ENCODE measurements at regions not wholly inside any gene's neighbourhood (a gene's known extent, or its start where the extent isn't known, plus 50 kb on each side); places are given as distances from the start of the nearest gene placed in this dataset.

DNA sequence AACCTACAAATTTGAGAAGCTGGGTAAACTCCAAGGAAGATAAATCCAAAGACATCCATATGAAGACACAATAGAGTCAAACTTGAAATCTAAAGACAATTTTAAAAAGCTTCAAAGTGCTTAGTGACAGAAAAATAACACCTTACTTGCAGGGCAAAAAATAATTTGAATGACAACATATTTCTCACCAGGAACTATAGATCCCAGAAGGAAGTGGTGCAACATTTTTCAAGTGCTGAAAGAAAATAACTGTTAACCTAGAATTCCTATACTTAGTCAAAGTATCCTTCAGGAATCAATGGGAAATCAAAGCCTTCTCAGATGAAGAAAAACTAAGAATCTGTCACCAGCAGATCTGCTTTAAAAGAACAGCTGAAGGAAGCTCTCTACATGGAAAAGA, 184.4 kb downstream of the HLX start:
- intact Hi-C loops (cut with micrococcal nuclease): no loop called here
- H3K27ac Mint-ChIP-seq: no peak overlapping the region
- H3K27me3 Mint-ChIP-seq: peaks cover 3 to 5% of the 10 kb centered on the region in 2 donors
- H3K9me3 Mint-ChIP-seq: peaks cover 0 to 5% (median 0%) of the 10 kb centered on the region in 8 donors
- no peaks in the 10 kb centered on the region for H3K36me3 Mint-ChIP-seq
- DNase-seq: no peak
- H3K27me3 ChIP-seq (ENCODE audit: insufficient read depth, low read length): no peaks in the 10 kb centered on the region
- no peak overlapping the region for H3K4me3 ChIP-seq (ENCODE audit: low read length in 2 of 2)
- H3K36me3 ChIP-seq (ENCODE audit: insufficient read depth, low read length): no peaks in the 10 kb centered on the region
- H3K27ac ChIP-seq (ENCODE audit: low read depth, low read length): no peak overlapping the region
- H3K4me1 ChIP-seq (ENCODE audit: insufficient read depth, low read length): no peaks in the 10 kb centered on the region
- H3K4me1 Mint-ChIP-seq: no peaks in the 10 kb centered on the region
- no peaks in the 10 kb centered on the region for H3K9me3 ChIP-seq (ENCODE audit: control insufficient read depth in 1 of 2, low read length in 2 of 2)
- POLR2A ChIA-PET (ENCODE audit: partially characterized antibody): no interaction called here
- CTCF ChIA-PET (ENCODE audit: partially characterized antibody): no interaction called here
- H3K4me3 Mint-ChIP-seq: no peak overlapping the region

DNA sequence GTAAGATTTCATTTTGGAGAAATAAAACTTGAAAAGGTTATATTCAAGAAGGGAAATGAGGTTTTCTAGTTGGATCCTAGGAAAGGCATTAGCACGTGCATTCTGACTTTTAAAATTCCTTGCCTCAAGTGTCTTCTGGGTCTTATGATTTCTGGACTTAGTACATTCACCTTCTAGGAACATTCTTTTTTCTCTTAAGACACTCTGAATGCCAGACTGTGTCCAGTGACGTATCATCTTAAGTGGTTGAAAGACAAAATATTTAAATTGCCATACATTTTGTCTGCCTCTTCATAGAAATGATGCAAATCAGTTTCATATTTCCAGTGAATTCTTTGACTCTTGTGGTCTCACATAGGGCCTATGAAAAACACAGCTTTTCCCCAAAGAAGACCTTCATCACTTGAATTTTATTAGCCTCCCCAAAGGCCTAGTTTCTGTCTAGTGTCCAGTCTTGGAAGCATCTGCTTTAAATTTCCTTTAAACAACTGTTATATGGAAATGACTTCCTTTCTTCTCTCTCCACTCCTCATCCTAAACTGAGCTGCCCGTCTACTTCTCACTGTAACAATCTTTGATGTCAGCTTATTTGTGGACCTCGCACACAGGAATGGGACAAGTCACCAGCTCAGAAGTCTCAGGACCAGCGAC, 187.2 kb downstream of the HLX start:
- no peak overlapping the region for H3K4me3 Mint-ChIP-seq
- no peaks in the 10 kb centered on the region for H3K36me3 Mint-ChIP-seq
- Histone ChIP-seq H3K27me3 (ENCODE audit: insufficient read depth, low read length) (no peaks in the 10 kb centered on the region), H3K4me1 (ENCODE audit: insufficient read depth, low read length) (no peaks in the 10 kb centered on the region), H3K4me3 (ENCODE audit: low read length in 2 of 2) (no peak overlapping the region), H3K36me3 (ENCODE audit: insufficient read depth, low read length) (no peaks in the 10 kb centered on the region), H3K9me3 (ENCODE audit: control insufficient read depth in 1 of 2, low read length in 2 of 2) (no peaks in the 10 kb centered on the region), H3K27ac (ENCODE audit: low read depth, low read length) (no peak overlapping the region)
- POLR2A ChIA-PET (ENCODE audit: partially characterized antibody): no interaction called here
- no peak overlapping the region for H3K27ac Mint-ChIP-seq
- intact Hi-C loops (cut with micrococcal nuclease): no loop called here
- peaks cover 3 to 5% of the 10 kb centered on the region in 2 donors for H3K27me3 Mint-ChIP-seq
- DNase-seq: no peak
- CTCF ChIA-PET (ENCODE audit: partially characterized antibody): no interaction called here
- peaks cover 0 to 5% (median 0%) of the 10 kb centered on the region in 8 donors for H3K9me3 Mint-ChIP-seq
- no peaks in the 10 kb centered on the region for H3K4me1 Mint-ChIP-seq

DNA sequence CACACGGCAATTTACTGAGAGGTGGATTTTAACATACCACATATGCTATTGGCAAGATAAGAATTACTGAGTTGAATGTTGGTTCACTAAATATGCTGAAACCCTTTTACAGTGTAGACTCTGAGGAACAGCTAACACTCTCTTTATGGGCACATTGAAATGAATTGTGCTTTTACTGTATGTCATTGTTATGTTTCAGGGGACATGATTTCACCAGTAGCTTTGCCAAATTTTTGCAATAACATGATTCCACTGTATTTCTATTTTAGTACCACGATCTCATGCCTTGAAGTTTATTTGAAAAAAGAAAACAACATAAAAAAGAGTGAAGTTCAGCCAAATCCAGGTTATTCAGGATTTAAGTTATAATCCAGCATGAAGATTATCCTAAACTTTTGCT, 188.5 kb downstream of the HLX start:
- no peak overlapping the region for H3K4me3 ChIP-seq (ENCODE audit: low read length in 2 of 2)
- Mint-ChIP-seq H3K36me3 (no peaks in the 10 kb centered on the region), H3K27me3 (peaks cover 2 to 3% of the 10 kb centered on the region in 2 donors), H3K9me3 (peaks cover 0 to 5% (median 0%) of the 10 kb centered on the region in 8 donors), H3K4me1 (no peaks in the 10 kb centered on the region), H3K4me3 (no peak overlapping the region), H3K27ac (no peak overlapping the region)
- no peaks in the 10 kb centered on the region for H3K4me1 ChIP-seq (ENCODE audit: insufficient read depth, low read length)
- no peak overlapping the region for H3K27ac ChIP-seq (ENCODE audit: low read depth, low read length)
- H3K27me3 ChIP-seq (ENCODE audit: insufficient read depth, low read length): no peaks in the 10 kb centered on the region
- CTCF ChIA-PET (ENCODE audit: partially characterized antibody): no interaction called here
- DNase-seq: no peak
- H3K36me3 ChIP-seq (ENCODE audit: insufficient read depth, low read length): no peaks in the 10 kb centered on the region
- no peaks in the 10 kb centered on the region for H3K9me3 ChIP-seq (ENCODE audit: control insufficient read depth in 1 of 2, low read length in 2 of 2)
- intact Hi-C loops (cut with micrococcal nuclease): no loop called here
- POLR2A ChIA-PET (ENCODE audit: partially characterized antibody): no interaction called here

DNA sequence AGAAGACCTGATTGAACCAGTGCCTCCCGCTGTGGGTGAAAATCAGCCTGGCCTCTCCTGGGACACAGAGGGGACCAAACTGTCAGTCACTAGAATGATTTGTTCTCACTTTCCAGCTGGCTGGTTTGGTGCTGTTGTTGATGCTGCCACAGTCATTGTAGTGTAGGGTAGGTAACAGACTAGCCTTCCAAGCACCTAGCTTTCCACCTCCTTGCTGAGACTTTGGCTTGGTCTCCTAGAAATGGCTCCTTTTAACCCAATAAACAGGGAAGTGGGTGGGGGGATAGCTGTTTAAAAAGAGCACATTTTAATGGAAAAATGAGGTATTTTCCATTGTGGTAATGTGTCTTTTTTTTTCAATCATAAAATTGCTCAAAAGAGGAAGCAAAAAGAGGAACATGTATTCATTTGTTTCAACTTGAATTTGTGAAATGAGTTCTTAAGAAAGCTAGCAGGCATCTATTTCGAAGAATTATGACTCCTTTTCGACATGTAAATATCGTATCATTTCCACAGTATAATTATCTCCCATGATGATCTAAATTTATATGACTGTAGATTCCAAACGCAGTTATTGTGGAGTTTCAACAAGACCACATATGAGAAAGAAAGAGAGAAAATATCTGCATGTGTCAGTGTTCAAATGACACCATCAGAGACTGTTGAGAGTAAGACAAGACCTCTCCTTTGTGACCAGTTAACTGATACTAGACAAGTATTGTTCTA, 190.1 kb downstream of the HLX start:
- H3K36me3 ChIP-seq (ENCODE audit: insufficient read depth, low read length): no peaks in the 10 kb centered on the region
- intact Hi-C loops (cut with micrococcal nuclease): no loop called here
- Mint-ChIP-seq H3K4me3 (no peak overlapping the region), H3K9me3 (peaks cover 0 to 2% (median 0%) of the 10 kb centered on the region in 8 donors), H3K36me3 (no peaks in the 10 kb centered on the region), H3K27ac (no peak overlapping the region), H3K27me3 (peaks cover 0 to 3% of the 10 kb centered on the region in 2 donors), H3K4me1 (no peaks in the 10 kb centered on the region)
- no peaks in the 10 kb centered on the region for H3K27me3 ChIP-seq (ENCODE audit: insufficient read depth, low read length)
- H3K4me3 ChIP-seq (ENCODE audit: low read length in 2 of 2): no peak overlapping the region
- no peak overlapping the region for H3K27ac ChIP-seq (ENCODE audit: low read depth, low read length)
- no peaks in the 10 kb centered on the region for H3K4me1 ChIP-seq (ENCODE audit: insufficient read depth, low read length)
- ChIA-PET POLR2A (ENCODE audit: partially characterized antibody) (no interaction called here), CTCF (ENCODE audit: partially characterized antibody) (no interaction called here)
- no peak for DNase-seq
- no peaks in the 10 kb centered on the region for H3K9me3 ChIP-seq (ENCODE audit: control insufficient read depth in 1 of 2, low read length in 2 of 2)

DNA sequence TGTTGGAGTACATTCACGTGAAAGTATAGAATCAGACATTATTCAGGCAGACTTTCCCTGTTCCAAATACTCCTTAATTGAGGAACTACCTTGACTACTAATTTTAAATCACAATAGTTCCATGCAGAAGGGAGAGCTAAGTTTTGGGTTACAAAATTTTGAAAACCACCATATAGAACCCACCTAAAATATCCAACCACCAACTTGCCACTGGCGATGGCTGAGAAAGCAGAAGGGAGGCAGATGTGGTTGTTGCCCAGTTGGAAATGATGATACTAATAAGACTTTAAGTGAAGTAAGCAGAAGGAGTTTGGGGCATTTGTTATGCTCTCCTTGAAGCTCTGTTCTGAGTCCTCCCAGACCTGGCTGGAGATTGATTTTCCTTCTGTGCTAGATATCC, 190.7 kb downstream of the HLX start:
- peaks cover 0 to 2% of the 10 kb centered on the region in 2 donors for H3K27me3 Mint-ChIP-seq
- Histone ChIP-seq H3K27ac (ENCODE audit: low read depth, low read length) (no peak overlapping the region), H3K4me1 (ENCODE audit: insufficient read depth, low read length) (no peaks in the 10 kb centered on the region), H3K36me3 (ENCODE audit: insufficient read depth, low read length) (no peaks in the 10 kb centered on the region), H3K27me3 (ENCODE audit: insufficient read depth, low read length) (no peaks in the 10 kb centered on the region), H3K4me3 (ENCODE audit: low read length in 2 of 2) (no peak overlapping the region), H3K9me3 (ENCODE audit: control insufficient read depth in 1 of 2, low read length in 2 of 2) (no peaks in the 10 kb centered on the region)
- no peaks in the 10 kb centered on the region for H3K4me1 Mint-ChIP-seq
- intact Hi-C loops (cut with micrococcal nuclease): no loop called here
- POLR2A ChIA-PET (ENCODE audit: partially characterized antibody): no interaction called here
- DNase-seq: no peak
- CTCF ChIA-PET (ENCODE audit: partially characterized antibody): no interaction called here
- H3K9me3 Mint-ChIP-seq: peaks cover 0 to 2% (median 0%) of the 10 kb centered on the region in 8 donors
- no peaks in the 10 kb centered on the region for H3K36me3 Mint-ChIP-seq
- no peak overlapping the region for H3K4me3 Mint-ChIP-seq
- no peak overlapping the region for H3K27ac Mint-ChIP-seq

DNA sequence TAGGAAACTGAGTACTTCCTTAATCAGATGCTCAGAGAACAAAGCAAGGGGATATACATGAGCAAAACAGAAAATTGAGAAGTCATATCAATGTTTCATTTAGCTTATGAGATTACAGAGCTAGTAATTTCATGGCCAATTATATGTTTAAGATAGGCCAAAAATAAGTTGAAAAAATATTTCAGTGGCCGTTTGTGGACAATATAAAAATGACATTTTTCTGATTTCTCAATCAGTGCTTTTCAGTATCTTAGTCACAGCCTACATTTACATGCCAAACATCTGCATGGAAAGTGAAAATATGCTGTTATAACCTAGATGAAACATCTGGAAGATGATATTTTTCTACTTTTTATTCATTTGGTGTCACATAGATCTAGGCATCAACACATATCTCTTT, 192.5 kb downstream of the HLX start:
- no peak overlapping the region for H3K4me3 ChIP-seq (ENCODE audit: low read length in 2 of 2)
- no peaks in the 10 kb centered on the region for H3K36me3 ChIP-seq (ENCODE audit: insufficient read depth, low read length)
- Mint-ChIP-seq H3K4me3 (no peak overlapping the region), H3K36me3 (no peaks in the 10 kb centered on the region), H3K27me3 (no peaks in the 10 kb centered on the region), H3K27ac (no peak overlapping the region), H3K9me3 (peaks cover 0 to 2% (median 0%) of the 10 kb centered on the region in 8 donors), H3K4me1 (no peaks in the 10 kb centered on the region)
- CTCF ChIA-PET (ENCODE audit: partially characterized antibody): interaction anchor here (1.2 kb wide), 1 partner anchor 12 kb away, joined by 3 read pairs; no protein-coding TSS in a partner anchor
- no peak overlapping the region for H3K27ac ChIP-seq (ENCODE audit: low read depth, low read length)
- intact Hi-C loops (cut with micrococcal nuclease): no loop called here
- POLR2A ChIA-PET (ENCODE audit: partially characterized antibody): no interaction called here
- H3K27me3 ChIP-seq (ENCODE audit: insufficient read depth, low read length): no peaks in the 10 kb centered on the region
- H3K4me1 ChIP-seq (ENCODE audit: insufficient read depth, low read length): no peaks in the 10 kb centered on the region
- DNase-seq: no peak
- H3K9me3 ChIP-seq (ENCODE audit: control insufficient read depth in 1 of 2, low read length in 2 of 2): no peaks in the 10 kb centered on the region

DNA sequence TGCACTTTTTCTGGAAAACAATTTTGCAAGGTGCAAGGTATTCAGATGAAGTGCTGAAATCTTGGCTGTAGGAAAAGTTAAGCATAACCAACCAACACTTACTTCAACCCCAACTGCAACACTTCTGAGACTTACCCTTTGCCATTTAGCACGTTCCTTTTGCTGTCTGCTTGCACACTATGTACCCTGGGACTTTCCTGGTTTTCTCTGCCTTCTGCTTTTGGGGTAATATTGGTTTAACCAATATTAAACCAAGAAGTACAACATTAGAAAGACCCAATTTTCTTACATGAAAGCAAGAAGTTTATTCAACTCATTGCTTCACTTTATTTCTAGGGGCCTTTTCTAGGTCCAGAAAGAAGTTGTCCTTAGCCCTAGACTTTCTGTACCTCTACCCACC, 193.0 kb downstream of the HLX start:
- Mint-ChIP-seq H3K9me3 (peaks cover 0 to 2% (median 0%) of the 10 kb centered on the region in 8 donors), H3K36me3 (no peaks in the 10 kb centered on the region), H3K4me1 (no peaks in the 10 kb centered on the region), H3K27ac (no peak overlapping the region), H3K4me3 (no peak overlapping the region), H3K27me3 (no peaks in the 10 kb centered on the region)
- H3K27ac ChIP-seq (ENCODE audit: low read depth, low read length): no peak overlapping the region
- H3K4me1 ChIP-seq (ENCODE audit: insufficient read depth, low read length): no peaks in the 10 kb centered on the region
- no peak for DNase-seq
- no peaks in the 10 kb centered on the region for H3K36me3 ChIP-seq (ENCODE audit: insufficient read depth, low read length)
- H3K27me3 ChIP-seq (ENCODE audit: insufficient read depth, low read length): no peaks in the 10 kb centered on the region
- POLR2A ChIA-PET (ENCODE audit: partially characterized antibody): no interaction called here
- intact Hi-C loops (cut with micrococcal nuclease): no loop called here
- H3K9me3 ChIP-seq (ENCODE audit: control insufficient read depth in 1 of 2, low read length in 2 of 2): no peaks in the 10 kb centered on the region
- no peak overlapping the region for H3K4me3 ChIP-seq (ENCODE audit: low read length in 2 of 2)
- CTCF ChIA-PET (ENCODE audit: partially characterized antibody): no interaction called here

Measured in CD4-positive, alpha-beta memory T cell (primary cell).